ENCODE measurements at regions not wholly inside any gene's neighbourhood (a gene's known extent, or its start where the extent isn't known, plus 50 kb on each side); places are given as distances from the start of the nearest gene placed in this dataset.

DNA sequence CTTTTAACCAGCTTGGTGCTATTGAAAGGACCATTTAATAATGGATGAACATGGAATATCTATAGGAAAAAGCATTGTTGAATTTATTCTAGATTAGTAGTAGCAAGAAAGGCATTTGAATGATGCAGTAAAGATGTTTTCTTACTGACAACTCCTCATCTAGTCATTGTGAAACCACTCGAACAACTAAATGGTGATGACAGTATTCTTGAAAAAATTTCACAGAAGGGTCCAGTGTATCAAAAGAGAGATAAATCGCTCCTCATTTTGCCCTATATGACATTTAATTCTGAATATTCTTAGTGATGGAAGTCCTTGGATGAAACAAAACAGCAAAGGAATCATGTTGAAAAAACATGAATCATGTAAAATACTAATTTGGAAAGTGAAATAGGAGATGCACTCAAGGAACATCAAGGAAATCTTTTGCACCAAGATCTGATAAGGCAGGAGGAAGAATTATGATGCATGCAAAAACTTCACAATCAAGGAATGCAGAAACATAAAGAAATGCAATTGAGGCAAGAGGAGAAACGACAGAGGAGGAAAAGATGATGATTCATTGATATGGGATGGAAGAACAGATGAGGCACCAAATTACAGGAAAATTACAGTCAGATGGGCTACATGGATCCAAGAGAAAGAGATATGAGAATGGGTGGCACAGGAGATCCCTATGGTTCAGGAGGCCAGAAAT is 190.4 kb downstream of the DDX3Y start:
- intact Hi-C loops (cut with micrococcal nuclease), result no loop called here
- POLR2A ChIA-PET, result no interaction called here

DNA sequence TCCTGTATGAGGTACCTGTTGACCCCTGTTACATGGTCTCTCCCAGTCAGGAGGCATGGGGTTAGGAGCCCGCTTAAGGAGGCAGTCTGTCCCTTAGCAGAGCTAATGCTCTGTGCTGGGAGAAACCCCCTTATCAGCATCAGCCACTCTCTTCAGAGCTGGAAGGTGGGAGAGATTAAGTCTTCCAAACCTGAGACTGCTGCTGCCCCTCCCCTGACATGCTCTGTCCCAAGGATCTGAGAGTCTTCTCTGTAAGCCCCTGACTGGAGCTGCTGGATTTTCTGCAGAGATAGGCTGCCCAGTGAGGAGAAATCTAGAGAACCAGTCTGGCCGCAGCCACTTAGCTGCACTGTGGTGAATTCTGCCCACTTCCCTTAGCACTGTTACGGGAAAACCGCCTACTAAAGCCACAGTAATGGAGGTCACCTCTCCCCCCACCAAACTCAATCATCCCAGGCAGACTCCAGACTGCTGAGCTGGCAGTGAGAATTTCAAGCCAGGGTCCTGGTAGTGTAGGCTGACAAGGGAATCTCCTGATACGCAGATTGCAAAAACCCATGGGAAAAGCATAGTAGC is 222.3 kb downstream of the DDX3Y start:
- intact Hi-C loops (cut with micrococcal nuclease), result no loop called here
- H3K27me3 ChIP-seq (ENCODE audit: insufficient read depth, low read length), result no peaks in the 10 kb centered on the region
- CTCF ChIA-PET, result no interaction called here
- H3K36me3 ChIP-seq (ENCODE audit: control insufficient read depth in 1 of 2, insufficient read depth in 2 of 2, low read length in 2 of 2), result no peaks in the 10 kb centered on the region
- no peak overlapping the region for H3K4me2 ChIP-seq (ENCODE audit: low read length)
- H3K27ac ChIP-seq (ENCODE audit: low read depth, low read length), result no peak overlapping the region
- H3K4me1 ChIP-seq (ENCODE audit: control insufficient read depth in 1 of 2, insufficient read depth in 2 of 2, low read length in 2 of 2), result no peaks in the 10 kb centered on the region
- H3K9me3 ChIP-seq (ENCODE audit: control insufficient read depth in 1 of 2, insufficient read depth in 1 of 2, low read depth in 1 of 2, low read length in 2 of 2), result no peaks in the 10 kb centered on the region
- no peak overlapping the region for H2AFZ ChIP-seq (ENCODE audit: low read depth, low read length, poor library complexity, severe bottlenecking)
- no TSS peak for BruUV-seq (replicated peaks)
- RAD21 ChIA-PET (ENCODE audit: low non-redundant PET in 1 of 2, low total read pairs in 2 of 2, uncharacterized antibody in 2 of 2, unreplicated experiment in 2 of 2), result no interaction called here
- H4K20me1 ChIP-seq (ENCODE audit: insufficient read depth), result no peaks in the 10 kb centered on the region
- H3K9ac ChIP-seq (ENCODE audit: low read length), result no peak overlapping the region
- H3K9me2 ChIP-seq (ENCODE audit: insufficient read depth), result no peaks in the 10 kb centered on the region
- no peak overlapping the region for H3K4me3 ChIP-seq (replicated peaks in 1 of 2; ENCODE audit: low read depth in 1 of 2, low read length in 2 of 2)
- no peaks in the 10 kb centered on the region for H3K79me2 ChIP-seq (ENCODE audit: insufficient read depth, low read length)
- POLR2A ChIA-PET, result no interaction called here
- DNase-seq (ENCODE audit: low read depth, low spot score) (no peak), ATAC-seq (no peak)
- TF ChIP-seq CEBPB (IDR thresholded peaks at IDR 0.05; ENCODE audit: low read depth) (no peak), SIN3A (IDR thresholded peaks at IDR 0.05; ENCODE audit: low read depth) (no peak), ELF1 (IDR thresholded peaks at IDR 0.05; ENCODE audit: borderline replicate concordance, low read depth) (no peak), SRF (IDR thresholded peaks at IDR 0.05; ENCODE audit: low read depth) (no peak), EGR1 (IDR thresholded peaks at IDR 0.05; ENCODE audit: low read depth) (no peak), EZH2 (IDR thresholded peaks at IDR 0.05) (no peak), RAD21 (IDR thresholded peaks at IDR 0.05; ENCODE audit: low read depth) (no peak), JUND (IDR thresholded peaks at IDR 0.05) (no peak), POLR2A (IDR thresholded peaks at IDR 0.05; ENCODE audit: borderline replicate concordance, extremely low read depth, insufficient read depth, insufficient read length) (no peak), ZNF274 (IDR thresholded peaks at IDR 0.05; ENCODE audit: low read depth, low read length) (no peak), ZFX (IDR thresholded peaks at IDR 0.05) (no peak)
- TF ChIP-seq, protein P1, sequence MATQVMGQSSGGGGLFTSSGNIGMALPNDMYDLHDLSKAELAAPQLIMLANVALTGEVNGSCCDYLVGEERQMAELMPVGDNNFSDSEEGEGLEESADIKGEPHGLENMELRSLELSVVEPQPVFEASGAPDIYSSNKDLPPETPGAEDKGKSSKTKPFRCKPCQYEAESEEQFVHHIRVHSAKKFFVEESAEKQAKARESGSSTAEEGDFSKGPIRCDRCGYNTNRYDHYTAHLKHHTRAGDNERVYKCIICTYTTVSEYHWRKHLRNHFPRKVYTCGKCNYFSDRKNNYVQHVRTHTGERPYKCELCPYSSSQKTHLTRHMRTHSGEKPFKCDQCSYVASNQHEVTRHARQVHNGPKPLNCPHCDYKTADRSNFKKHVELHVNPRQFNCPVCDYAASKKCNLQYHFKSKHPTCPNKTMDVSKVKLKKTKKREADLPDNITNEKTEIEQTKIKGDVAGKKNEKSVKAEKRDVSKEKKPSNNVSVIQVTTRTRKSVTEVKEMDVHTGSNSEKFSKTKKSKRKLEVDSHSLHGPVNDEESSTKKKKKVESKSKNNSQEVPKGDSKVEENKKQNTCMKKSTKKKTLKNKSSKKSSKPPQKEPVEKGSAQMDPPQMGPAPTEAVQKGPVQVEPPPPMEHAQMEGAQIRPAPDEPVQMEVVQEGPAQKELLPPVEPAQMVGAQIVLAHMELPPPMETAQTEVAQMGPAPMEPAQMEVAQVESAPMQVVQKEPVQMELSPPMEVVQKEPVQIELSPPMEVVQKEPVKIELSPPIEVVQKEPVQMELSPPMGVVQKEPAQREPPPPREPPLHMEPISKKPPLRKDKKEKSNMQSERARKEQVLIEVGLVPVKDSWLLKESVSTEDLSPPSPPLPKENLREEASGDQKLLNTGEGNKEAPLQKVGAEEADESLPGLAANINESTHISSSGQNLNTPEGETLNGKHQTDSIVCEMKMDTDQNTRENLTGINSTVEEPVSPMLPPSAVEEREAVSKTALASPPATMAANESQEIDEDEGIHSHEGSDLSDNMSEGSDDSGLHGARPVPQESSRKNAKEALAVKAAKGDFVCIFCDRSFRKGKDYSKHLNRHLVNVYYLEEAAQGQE (IDR thresholded peaks at IDR 0.05; ENCODE audit: low read depth), result no peak
- TF ChIP-seq, protein P2, sequence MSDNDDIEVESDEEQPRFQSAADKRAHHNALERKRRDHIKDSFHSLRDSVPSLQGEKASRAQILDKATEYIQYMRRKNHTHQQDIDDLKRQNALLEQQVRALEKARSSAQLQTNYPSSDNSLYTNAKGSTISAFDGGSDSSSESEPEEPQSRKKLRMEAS (IDR thresholded peaks at IDR 0.05), result no peak
- TF ChIP-seq, protein P3, sequence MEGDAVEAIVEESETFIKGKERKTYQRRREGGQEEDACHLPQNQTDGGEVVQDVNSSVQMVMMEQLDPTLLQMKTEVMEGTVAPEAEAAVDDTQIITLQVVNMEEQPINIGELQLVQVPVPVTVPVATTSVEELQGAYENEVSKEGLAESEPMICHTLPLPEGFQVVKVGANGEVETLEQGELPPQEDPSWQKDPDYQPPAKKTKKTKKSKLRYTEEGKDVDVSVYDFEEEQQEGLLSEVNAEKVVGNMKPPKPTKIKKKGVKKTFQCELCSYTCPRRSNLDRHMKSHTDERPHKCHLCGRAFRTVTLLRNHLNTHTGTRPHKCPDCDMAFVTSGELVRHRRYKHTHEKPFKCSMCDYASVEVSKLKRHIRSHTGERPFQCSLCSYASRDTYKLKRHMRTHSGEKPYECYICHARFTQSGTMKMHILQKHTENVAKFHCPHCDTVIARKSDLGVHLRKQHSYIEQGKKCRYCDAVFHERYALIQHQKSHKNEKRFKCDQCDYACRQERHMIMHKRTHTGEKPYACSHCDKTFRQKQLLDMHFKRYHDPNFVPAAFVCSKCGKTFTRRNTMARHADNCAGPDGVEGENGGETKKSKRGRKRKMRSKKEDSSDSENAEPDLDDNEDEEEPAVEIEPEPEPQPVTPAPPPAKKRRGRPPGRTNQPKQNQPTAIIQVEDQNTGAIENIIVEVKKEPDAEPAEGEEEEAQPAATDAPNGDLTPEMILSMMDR (IDR thresholded peaks at IDR 0.05 in 2 of 3, conservative IDR thresholded peaks at IDR 0.05 in 1 of 3; ENCODE audit: borderline replicate concordance in 1 of 3, insufficient read depth in 1 of 3, low read depth in 2 of 3, low read length in 2 of 3), result no peak

More for the DNA sequence above, 190.4 kb downstream of the DDX3Y start:
- BruUV-seq (replicated peaks), result no TSS peak
- Histone ChIP-seq H4K20me1 (ENCODE audit: insufficient read depth) (no peaks in the 10 kb centered on the region), H3K4me2 (ENCODE audit: low read length) (no peak overlapping the region), H3K79me2 (ENCODE audit: insufficient read depth, low read length) (no peaks in the 10 kb centered on the region), H3K9me3 (ENCODE audit: control insufficient read depth in 1 of 2, insufficient read depth in 1 of 2, low read depth in 1 of 2, low read length in 2 of 2) (no peaks in the 10 kb centered on the region), H2AFZ (ENCODE audit: low read depth, low read length, poor library complexity, severe bottlenecking) (no peak overlapping the region), H3K4me3 (replicated peaks in 1 of 2; ENCODE audit: low read depth in 1 of 2, low read length in 2 of 2) (no peak overlapping the region), H3K4me1 (ENCODE audit: control insufficient read depth in 1 of 2, insufficient read depth in 2 of 2, low read length in 2 of 2) (no peaks in the 10 kb centered on the region), H3K27me3 (ENCODE audit: insufficient read depth, low read length) (no peaks in the 10 kb centered on the region), H3K9ac (ENCODE audit: low read length) (no peak overlapping the region), H3K9me2 (ENCODE audit: insufficient read depth) (no peaks in the 10 kb centered on the region), H3K27ac (ENCODE audit: low read depth, low read length) (no peak overlapping the region), H3K36me3 (ENCODE audit: control insufficient read depth in 1 of 2, insufficient read depth in 2 of 2, low read length in 2 of 2) (no peaks in the 10 kb centered on the region)
- ATAC-seq, result no peak
- RAD21 ChIA-PET (ENCODE audit: low non-redundant PET in 1 of 2, low total read pairs in 2 of 2, uncharacterized antibody in 2 of 2, unreplicated experiment in 2 of 2), result no interaction called here
- CTCF ChIA-PET, result no interaction called here
- TF ChIP-seq JUND (IDR thresholded peaks at IDR 0.05), result no peak
- no peak for DNase-seq (ENCODE audit: low read depth, low spot score)

Data from HCT116 (cell line).